ENCODE measurements at regions not wholly inside any gene's neighbourhood (a gene's known extent, or its start where the extent isn't known, plus 50 kb on each side); places are given as distances from the start of the nearest gene placed in this dataset.

GRCh38 chr6:164069350-164069990 lies 655.0 kb downstream of the QKI start:
- H3K27ac ChIP-seq = no peak overlapping the region
- DNase-seq (no peak), ATAC-seq (no peak)
- no peaks in the 10 kb centered on the region for H3K27me3 ChIP-seq
- intact Hi-C loops (cut with DNase I) = no loop called here
- no peaks in the 10 kb centered on the region for H3K36me3 ChIP-seq
- H3K4me3 ChIP-seq = no peak overlapping the region
- TF ChIP-seq CTCF (IDR thresholded peaks at IDR 0.05) = no peak
- TF ChIP-seq POLR2A (IDR thresholded peaks at IDR 0.05) = no peak
- WGBS (ENCODE audit: insufficient coverage, low coverage, low lambda C conversion rate, missing lambda C conversion rate) = 82% methylated on average over 11 of the region's 11 CpGs
- H3K4me1 ChIP-seq = no peaks in the 10 kb centered on the region
- no peaks in the 10 kb centered on the region for H3K9me3 ChIP-seq

GRCh38 chr6:164068527-164068926 lies 654.0 kb downstream of the QKI start:
- intact Hi-C loops (cut with DNase I) = no loop called here
- DNase-seq = no peak
- Histone ChIP-seq H3K27ac (no peak overlapping the region), H3K27me3 (no peaks in the 10 kb centered on the region), H3K9me3 (no peaks in the 10 kb centered on the region), H3K36me3 (no peaks in the 10 kb centered on the region), H3K4me1 (no peaks in the 10 kb centered on the region), H3K4me3 (no peak overlapping the region)
- TF ChIP-seq CTCF (IDR thresholded peaks at IDR 0.05) (no peak), POLR2A (IDR thresholded peaks at IDR 0.05) (no peak)
- WGBS (ENCODE audit: insufficient coverage, low coverage, low lambda C conversion rate, missing lambda C conversion rate) = 87% methylated on average over 4 of the region's 4 CpGs
- ATAC-seq = no peak

- ATAC-seq = no peak
- WGBS (ENCODE audit: insufficient coverage, low coverage, low lambda C conversion rate, missing lambda C conversion rate) = 74% methylated on average over 5 of the region's 5 CpGs
- Histone ChIP-seq H3K4me1 (no peaks in the 10 kb centered on the region), H3K27me3 (no peaks in the 10 kb centered on the region), H3K36me3 (no peaks in the 10 kb centered on the region), H3K9me3 (no peaks in the 10 kb centered on the region), H3K4me3 (no peak overlapping the region), H3K27ac (no peak overlapping the region)
- TF ChIP-seq POLR2A (IDR thresholded peaks at IDR 0.05) = no peak
- no peak for TF ChIP-seq CTCF (IDR thresholded peaks at IDR 0.05)
- DNase-seq = no peak
- intact Hi-C loops (cut with DNase I) = no loop called here
Measured at GRCh38 chr6:164066766-164067165, 652.2 kb downstream of the QKI start.

- intact Hi-C loops (cut with DNase I) = no loop called here
- Histone ChIP-seq H3K4me3 (no peak overlapping the region), H3K9me3 (no peaks in the 10 kb centered on the region), H3K4me1 (no peaks in the 10 kb centered on the region), H3K36me3 (no peaks in the 10 kb centered on the region), H3K27me3 (no peaks in the 10 kb centered on the region), H3K27ac (no peak overlapping the region)
- DNase-seq (no peak), ATAC-seq (no peak)
- TF ChIP-seq POLR2A (IDR thresholded peaks at IDR 0.05) (no peak), CTCF (IDR thresholded peaks at IDR 0.05) (no peak)
- 46% methylated on average over 6 of the region's 6 CpGs for WGBS (ENCODE audit: insufficient coverage, low coverage, low lambda C conversion rate, missing lambda C conversion rate)
Measured at GRCh38 chr6:164066335-164066734, 651.8 kb downstream of the QKI start.

- TF ChIP-seq CTCF (IDR thresholded peaks at IDR 0.05) = no peak
- TF ChIP-seq POLR2A (IDR thresholded peaks at IDR 0.05) = no peak
- no peak for ATAC-seq
- 88% methylated on average over 3 of the region's 3 CpGs for WGBS (ENCODE audit: insufficient coverage, low coverage, low lambda C conversion rate, missing lambda C conversion rate)
Measured at GRCh38 chr6:164063346-164063745, 648.8 kb downstream of the QKI start.

More at GRCh38 chr6:164063346-164063745, 648.8 kb downstream of the QKI start:
- no peak for DNase-seq
- Histone ChIP-seq H3K4me3 (no peak overlapping the region), H3K36me3 (no peaks in the 10 kb centered on the region), H3K27ac (no peak overlapping the region), H3K27me3 (peaks cover 0 to 6% of the 10 kb centered on the region in 2 donors), H3K9me3 (no peaks in the 10 kb centered on the region), H3K4me1 (no peaks in the 10 kb centered on the region)
- intact Hi-C loops (cut with DNase I) = no loop called here
